Endothelial cell of umbilical vein (primary cell): ENCODE measurements at regions not wholly inside any gene's neighbourhood (a gene's known extent, or its start where the extent isn't known, plus 50 kb on each side); places are given as distances from the start of the nearest gene placed in this dataset.

Source experiments
- BruUV-seq: library from RNA; stranded (reverse); fragments of 400-500 nt; replicated peaks from 2 replicates; lab custom pipeline; 2021; lab: Mats Ljungman, UMichigan
- CTCF ChIA-PET: fragments of 300-600, 350-600 bp; sonication (Branson Sonifier 250); formaldehyde crosslinking; loops from one replicate; lab custom pipeline; 2021; ENCODE audit warnings: antibody characterized with exemption, inconsistent platforms; lab: Charles Lee
- POLR2A ChIA-PET: fragments of 300-600, 350-600 bp; sonication (Branson Sonifier 250); formaldehyde crosslinking; loops from one replicate; lab custom pipeline; 2021; ENCODE audit warnings: antibody characterized with exemption, inconsistent platforms; lab: Charles Lee
- DNase-seq: peaks from one replicate; pipeline ENCODE4 v3.0.0-alpha.2; 2011; ENCODE audit warnings: low read depth, low spot score
- FAIRE-seq: peaks from 2 replicates; lab custom pipeline; 2011; peaks lifted over from hg19 to GRCh38; lab: Jason Lieb, UNC
- H2AFZ ChIP-seq: 2 replicates; pipeline ENCODE4 v1.6.0; 2012; ENCODE audit warnings: low read depth, low read length, control low read depth, inconsistent platforms
- H3K27ac ChIP-seq: 2 replicates; pipeline ENCODE4 v1.5.1; 2011; ENCODE audit warnings: low read depth, mild to moderate bottlenecking, control low read depth, low read length, moderate library complexity; ENCODE audit not compliant: insufficient read depth
- H3K27me3 ChIP-seq, 2 experiments: 2 replicates each; pipeline versions ENCODE4 v1.6.0 to v1.6.1; 2011; ENCODE audit warnings: low read length in 2 of 2, mixed read lengths in 1 of 2; ENCODE audit not compliant: control insufficient read depth in 2 of 2, insufficient read depth in 2 of 2
- H3K36me3 ChIP-seq, 2 experiments: 2 replicates in 1 of 2; 3 replicates in 1 of 2; pipeline ENCODE4 v1.5.1; 2011; ENCODE audit warnings: low read length in 2 of 2, mild to moderate bottlenecking in 1 of 2, moderate library complexity in 1 of 2; ENCODE audit not compliant: control insufficient read depth in 2 of 2, insufficient read depth in 2 of 2; ENCODE audit errors: extremely low read depth in 1 of 2
- H3K4me1 ChIP-seq: 3 replicates; pipeline ENCODE4 v1.5.1; 2011; ENCODE audit warnings: mild to moderate bottlenecking, low read length; ENCODE audit not compliant: control insufficient read depth, insufficient read depth; ENCODE audit errors: extremely low read depth
- H3K4me2 ChIP-seq: 2 replicates; pipeline ENCODE4 v1.6.1; 2011; ENCODE audit warnings: low read length, control low read depth, mixed read lengths; ENCODE audit not compliant: insufficient read depth
- H3K4me3 ChIP-seq, 3 experiments: fragments of 200-600 bp in 1 of 3; sonication (generic), shearing (Covaris generic) in 1 of 3; replicated peaks in 1 of 3; 2 replicates each; pipeline ENCODE4 v1.5.1; 2011 to 2016; ENCODE audit warnings: control low read depth in 3 of 3, low read length in 3 of 3, mild to moderate bottlenecking in 2 of 3, inconsistent platforms in 1 of 3, low read depth in 1 of 3, moderate library complexity in 1 of 3; ENCODE audit not compliant: insufficient read depth in 1 of 3
- H3K79me2 ChIP-seq: 2 replicates; pipeline ENCODE4 v1.6.0; 2012; ENCODE audit warnings: low read length, inconsistent platforms; ENCODE audit not compliant: control insufficient read depth, insufficient read depth
- H3K9ac ChIP-seq: replicated peaks from 2 replicates; pipeline ENCODE3; 2011; ENCODE audit warnings: low read length, control low read depth; ENCODE audit not compliant: insufficient read depth; ENCODE audit errors: extremely low read depth
- H3K9me1 ChIP-seq: replicated peaks from 3 replicates; pipeline ENCODE4 v1.6.0; 2011; ENCODE audit warnings: mild to moderate bottlenecking, low read length; ENCODE audit not compliant: control insufficient read depth, insufficient read depth; ENCODE audit errors: extremely low read depth
- H3K9me3 ChIP-seq: replicated peaks from 2 replicates; pipeline ENCODE4 v1.5.1; 2012; ENCODE audit warnings: low read length, inconsistent platforms; ENCODE audit not compliant: control insufficient read depth, insufficient read depth
- H4K20me1 ChIP-seq: replicated peaks from 2 replicates; pipeline ENCODE3; 2011; ENCODE audit warnings: mild to moderate bottlenecking, low read length; ENCODE audit not compliant: control insufficient read depth, insufficient read depth; ENCODE audit errors: extremely low read depth
- CTCF ChIP-seq, 2 donors: IDR thresholded peaks; 1 replicate in 1 of 2; 2 replicates in 1 of 2; pipeline ENCODE4 v1.5.1; 2011; ENCODE audit warnings: low read length in 2 of 2, mild to moderate bottlenecking in 2 of 2, moderate library complexity in 2 of 2, control low read depth in 1 of 2, inconsistent platforms in 1 of 2, low read depth in 1 of 2; ENCODE audit not compliant: insufficient read depth in 1 of 2; ENCODE audit errors: extremely low read depth in 1 of 2
- EZH2 ChIP-seq: IDR thresholded peaks from 2 replicates; pipeline ENCODE4 v1.6.1; 2012; ENCODE audit warnings: borderline replicate concordance, low read depth, mild to moderate bottlenecking, moderate library complexity, low read length, inconsistent platforms; ENCODE audit not compliant: severe bottlenecking
- FOS ChIP-seq: IDR thresholded peaks from 2 replicates; pipeline ENCODE4 v1.6.1; 2011; ENCODE audit warnings: mild to moderate bottlenecking, low read length, moderate library complexity, borderline replicate concordance; ENCODE audit not compliant: insufficient read depth
- GATA2 ChIP-seq: IDR thresholded peaks from 2 replicates; pipeline ENCODE4 v1.7.0; 2011; ENCODE audit warnings: low read depth, mild to moderate bottlenecking, moderate library complexity, mixed read lengths, low read length; ENCODE audit not compliant: insufficient read length, insufficient read depth
- JUN ChIP-seq: IDR thresholded peaks from 2 replicates; pipeline ENCODE4 v1.6.1; 2011; ENCODE audit warnings: borderline replicate concordance, low read depth; ENCODE audit not compliant: insufficient read length, insufficient read depth
- MYC ChIP-seq: IDR thresholded peaks from one replicate; pipeline ENCODE4 v1.6.1; 2011; ENCODE audit warnings: mild to moderate bottlenecking, low read depth, low read length
- POLR2A ChIP-seq: IDR thresholded peaks from 2 replicates; pipeline ENCODE4 v1.6.1; 2012; ENCODE audit warnings: low read depth, mild to moderate bottlenecking, control low read depth, low read length
- POLR2AphosphoS5 ChIP-seq: IDR thresholded peaks from 2 replicates; pipeline ENCODE4 v1.6.1; 2012; ENCODE audit warnings: low read depth, mild to moderate bottlenecking, control low read depth, low read length, moderate library complexity; ENCODE audit not compliant: insufficient read depth
- dilution Hi-C: fragments of 300-500 bp; cut with MboI; formaldehyde crosslinking; loops from one replicate; pipeline ENCODE4 v1.15.0; 2019; ENCODE audit warnings: low sequenced_read_pairs; ENCODE audit not compliant: extremely low pct_ligation_motif_present
- intact Hi-C: fragments of 100-400 bp; cut with micrococcal nuclease; formaldehyde crosslinking; loops from one replicate; pipeline ENCODE4 v1.10.0; 2022
- TF ChIP-seq, protein P1 (sequence below): IDR thresholded peaks from 2 replicates; pipeline ENCODE4 v1.6.1; 2011; ENCODE audit not compliant: insufficient read depth, insufficient read length

GRCh38 chr2:8146132-8147005, 535.5 kb upstream of the ID2 start:
- H3K79me2 ChIP-seq: no peaks in the 10 kb centered on the region
- no peak overlapping the region for H3K27ac ChIP-seq
- H3K36me3 ChIP-seq: no peaks in the 10 kb centered on the region
- ChIA-PET POLR2A (no interaction called here), CTCF (no interaction called here)
- no peaks in the 10 kb centered on the region for H4K20me1 ChIP-seq
- H2AFZ ChIP-seq: no peak overlapping the region
- DNase-seq: no peak
- TF ChIP-seq POLR2A (no peak), GATA2 (no peak), POLR2AphosphoS5 (no peak), EZH2 (no peak), JUN (no peak), FOS (no peak), CTCF (IDR thresholded peaks at IDR 0.05; ENCODE audit: extremely low read depth in 1 of 2, insufficient read depth in 1 of 2, low read depth in 1 of 2, low read length in 2 of 2) (no peak), MYC (no peak)
- TF ChIP-seq, protein P1, sequence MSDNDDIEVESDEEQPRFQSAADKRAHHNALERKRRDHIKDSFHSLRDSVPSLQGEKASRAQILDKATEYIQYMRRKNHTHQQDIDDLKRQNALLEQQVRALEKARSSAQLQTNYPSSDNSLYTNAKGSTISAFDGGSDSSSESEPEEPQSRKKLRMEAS: no peak
- H3K9me1 ChIP-seq: no peaks in the 10 kb centered on the region
- H3K27me3 ChIP-seq: peaks cover 0 to 2% of the 10 kb centered on the region in 2 experiments
- no peak overlapping the region for H3K4me2 ChIP-seq
- H3K9me3 ChIP-seq: no peaks in the 10 kb centered on the region
- no peak overlapping the region for H3K4me3 ChIP-seq
- no peak for FAIRE-seq
- H3K9ac ChIP-seq: no peak overlapping the region
- dilution Hi-C loops: no loop called here
- intact Hi-C loops: no loop called here
- BruUV-seq: no TSS peak
- H3K4me1 ChIP-seq: peaks cover 18% of the 10 kb centered on the region
